ENCODE measurements at regions not wholly inside any gene's neighbourhood (a gene's known extent, or its start where the extent isn't known, plus 50 kb on each side); places are given as distances from the start of the nearest gene placed in this dataset.

DNA sequence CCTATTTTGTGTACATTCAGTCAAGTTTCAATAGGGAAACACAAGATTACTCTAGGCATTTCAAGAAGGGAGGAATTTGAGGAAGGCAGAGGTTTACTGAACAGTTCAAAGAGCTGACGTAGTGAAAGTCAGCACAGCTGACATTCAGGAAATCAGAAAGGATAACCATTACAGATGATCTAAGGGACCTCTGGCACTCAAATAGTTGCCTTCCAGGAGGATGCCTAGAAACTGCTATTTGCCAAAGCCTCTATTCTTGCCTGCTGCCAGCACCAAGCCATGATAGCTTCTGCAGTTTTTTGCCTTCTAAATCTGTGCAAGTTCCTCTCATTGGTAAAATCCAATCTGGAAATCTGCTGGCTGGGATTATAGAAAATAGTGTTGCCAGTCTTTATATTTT lies 373.1 kb downstream of the CSNK1G3 start:
- Histone ChIP-seq H3K27me3 (ENCODE audit: control insufficient read depth, extremely low read depth, insufficient read depth, low read length) (no peaks in the 10 kb centered on the region), H3K9me1 (ENCODE audit: control insufficient read depth, extremely low read depth, insufficient read depth, low read length) (no peaks in the 10 kb centered on the region), H3K9me3 (ENCODE audit: control insufficient read depth, low read depth, low read length) (no peaks in the 10 kb centered on the region), H3K4me3 (ENCODE audit: control insufficient read depth in 2 of 3, extremely low read depth in 1 of 3, insufficient read depth in 2 of 3, low read depth in 1 of 3, low read length in 3 of 3) (no peak overlapping the region), H3K9ac (ENCODE audit: control insufficient read depth, extremely low read depth, insufficient read depth, low read length) (no peak overlapping the region), H2AFZ (ENCODE audit: control insufficient read depth, low read length) (no peak overlapping the region), H4K20me1 (ENCODE audit: control insufficient read depth, extremely low read depth, insufficient read depth, low read length) (no peaks in the 10 kb centered on the region), H3K27ac (ENCODE audit: control insufficient read depth, insufficient read depth, low read length) (no peak overlapping the region), H3K4me2 (ENCODE audit: control insufficient read depth, extremely low read depth, insufficient read depth, low read depth, low read length) (no peak overlapping the region), H3K36me3 (ENCODE audit: control insufficient read depth in 2 of 2, extremely low read depth in 1 of 2, insufficient read depth in 2 of 2, low read length in 2 of 2) (no peaks in the 10 kb centered on the region), H3K79me2 (ENCODE audit: control insufficient read depth, insufficient read depth, low read length) (no peaks in the 10 kb centered on the region), H3K4me1 (ENCODE audit: control insufficient read depth, extremely low read depth, insufficient read depth, low read length) (no peaks in the 10 kb centered on the region)
- no peak for DNase-seq (ENCODE audit: low read depth, low spot score)
- dilution Hi-C loops (cut with MboI; ENCODE audit: extremely low pct_ligation_motif_present, low sequenced_read_pairs) = no loop called here
- FAIRE-seq = no peak
- TF ChIP-seq, protein P1, sequence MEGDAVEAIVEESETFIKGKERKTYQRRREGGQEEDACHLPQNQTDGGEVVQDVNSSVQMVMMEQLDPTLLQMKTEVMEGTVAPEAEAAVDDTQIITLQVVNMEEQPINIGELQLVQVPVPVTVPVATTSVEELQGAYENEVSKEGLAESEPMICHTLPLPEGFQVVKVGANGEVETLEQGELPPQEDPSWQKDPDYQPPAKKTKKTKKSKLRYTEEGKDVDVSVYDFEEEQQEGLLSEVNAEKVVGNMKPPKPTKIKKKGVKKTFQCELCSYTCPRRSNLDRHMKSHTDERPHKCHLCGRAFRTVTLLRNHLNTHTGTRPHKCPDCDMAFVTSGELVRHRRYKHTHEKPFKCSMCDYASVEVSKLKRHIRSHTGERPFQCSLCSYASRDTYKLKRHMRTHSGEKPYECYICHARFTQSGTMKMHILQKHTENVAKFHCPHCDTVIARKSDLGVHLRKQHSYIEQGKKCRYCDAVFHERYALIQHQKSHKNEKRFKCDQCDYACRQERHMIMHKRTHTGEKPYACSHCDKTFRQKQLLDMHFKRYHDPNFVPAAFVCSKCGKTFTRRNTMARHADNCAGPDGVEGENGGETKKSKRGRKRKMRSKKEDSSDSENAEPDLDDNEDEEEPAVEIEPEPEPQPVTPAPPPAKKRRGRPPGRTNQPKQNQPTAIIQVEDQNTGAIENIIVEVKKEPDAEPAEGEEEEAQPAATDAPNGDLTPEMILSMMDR (optimal IDR thresholded peaks at IDR 0.05 in 1 of 3, IDR thresholded peaks at IDR 0.05 in 1 of 3, conservative IDR thresholded peaks at IDR 0.05 in 1 of 3; ENCODE audit: extremely low read depth in 1 of 3, insufficient read depth in 2 of 3, low read length in 3 of 3) = no peak
- TF ChIP-seq EZH2 (IDR thresholded peaks at IDR 0.05; ENCODE audit: low read length) = no peak

DNA sequence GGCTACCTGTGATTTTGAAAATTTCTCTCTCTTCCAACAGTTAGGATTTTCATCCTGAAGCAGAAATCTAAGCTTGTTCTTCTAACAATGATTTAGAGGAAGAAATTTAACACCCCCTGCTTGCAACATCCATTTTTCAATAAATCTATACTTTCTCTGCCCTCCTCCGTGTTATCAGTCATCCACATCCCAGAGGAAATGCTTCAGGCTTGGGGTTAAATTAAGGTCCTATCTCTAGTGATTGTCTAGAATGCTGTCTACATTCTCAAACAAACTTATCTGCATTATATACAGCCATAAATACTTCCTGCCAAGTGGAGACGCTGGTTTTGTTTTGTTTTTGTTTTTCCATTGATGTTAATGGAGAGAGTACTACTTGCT lies 371.0 kb downstream of the CSNK1G3 start:
- no peaks in the 10 kb centered on the region for H3K36me3 ChIP-seq (ENCODE audit: control insufficient read depth in 2 of 2, extremely low read depth in 1 of 2, insufficient read depth in 2 of 2, low read length in 2 of 2)

More for the DNA sequence above, 371.0 kb downstream of the CSNK1G3 start:
- FAIRE-seq = no peak
- H3K9me1 ChIP-seq (ENCODE audit: control insufficient read depth, extremely low read depth, insufficient read depth, low read length) = no peaks in the 10 kb centered on the region
- H3K27ac ChIP-seq (ENCODE audit: control insufficient read depth, insufficient read depth, low read length) = no peak overlapping the region
- no peaks in the 10 kb centered on the region for H3K79me2 ChIP-seq (ENCODE audit: control insufficient read depth, insufficient read depth, low read length)
- dilution Hi-C loops (cut with MboI; ENCODE audit: extremely low pct_ligation_motif_present, low sequenced_read_pairs) = no loop called here
- DNase-seq (ENCODE audit: low read depth, low spot score) = no peak
- H3K4me1 ChIP-seq (ENCODE audit: control insufficient read depth, extremely low read depth, insufficient read depth, low read length) = no peaks in the 10 kb centered on the region
- H3K9me3 ChIP-seq (ENCODE audit: control insufficient read depth, low read depth, low read length) = no peaks in the 10 kb centered on the region
- no peak overlapping the region for H3K4me3 ChIP-seq (ENCODE audit: control insufficient read depth in 2 of 3, extremely low read depth in 1 of 3, insufficient read depth in 2 of 3, low read depth in 1 of 3, low read length in 3 of 3)
- H3K27me3 ChIP-seq (ENCODE audit: control insufficient read depth, extremely low read depth, insufficient read depth, low read length) = no peaks in the 10 kb centered on the region
- H2AFZ ChIP-seq (ENCODE audit: control insufficient read depth, low read length) = no peak overlapping the region
- H3K4me2 ChIP-seq (ENCODE audit: control insufficient read depth, extremely low read depth, insufficient read depth, low read depth, low read length) = no peak overlapping the region
- TF ChIP-seq EZH2 (IDR thresholded peaks at IDR 0.05; ENCODE audit: low read length) = no peak
- TF ChIP-seq, protein P1 (optimal IDR thresholded peaks at IDR 0.05 in 1 of 3, IDR thresholded peaks at IDR 0.05 in 1 of 3, conservative IDR thresholded peaks at IDR 0.05 in 1 of 3; ENCODE audit: extremely low read depth in 1 of 3, insufficient read depth in 2 of 3, low read length in 3 of 3) = no peak
- H4K20me1 ChIP-seq (ENCODE audit: control insufficient read depth, extremely low read depth, insufficient read depth, low read length) = no peaks in the 10 kb centered on the region
- H3K9ac ChIP-seq (ENCODE audit: control insufficient read depth, extremely low read depth, insufficient read depth, low read length) = no peak overlapping the region

Measured in keratinocyte (primary cell).